OCI-LY1 (cell line): ENCODE measurements at regions not wholly inside any gene's neighbourhood (a gene's known extent, or its start where the extent isn't known, plus 50 kb on each side); places are given as distances from the start of the nearest gene placed in this dataset.

Experiments
- H2AFZ ChIP-seq: fragments of 200-600 bp; sonication (generic), shearing (Covaris generic); 2 replicates; pipeline ENCODE4 v1.6.0; 2014; ENCODE audit warnings: antibody characterized with exemption, mild to moderate bottlenecking, low read length
- H3F3A ChIP-seq: fragments of 200-600 bp; sonication (generic), shearing (Covaris generic); 2 replicates; pipeline ENCODE4 v1.6.0; 2014; ENCODE audit warnings: mild to moderate bottlenecking, antibody characterized with exemption, low read length, moderate library complexity; ENCODE audit not compliant: insufficient read depth
- H3K27ac ChIP-seq: fragments of 200-600 bp; sonication (generic); 2 replicates; pipeline ENCODE4 v1.5.1; 2014; ENCODE audit warnings: low read length, mixed run types, mild to moderate bottlenecking, low read depth; ENCODE audit not compliant: poor library complexity, severe bottlenecking
- H3K27me3 ChIP-seq: fragments of 200-600 bp; sonication (generic); 2 replicates; pipeline ENCODE4 v1.6.0; 2014; ENCODE audit warnings: antibody characterized with exemption, mild to moderate bottlenecking, low read length, moderate library complexity; ENCODE audit not compliant: insufficient read depth
- H3K36me3 ChIP-seq: fragments of 200-600 bp; sonication (generic); 2 replicates; pipeline ENCODE4 v1.6.1; 2014; ENCODE audit warnings: mild to moderate bottlenecking, antibody characterized with exemption, low read length, moderate library complexity, mixed read lengths; ENCODE audit not compliant: insufficient read depth
- H3K4me1 ChIP-seq: fragments of 200-600 bp; sonication (generic); 2 replicates; pipeline ENCODE4 v1.5.1; 2014; ENCODE audit warnings: mild to moderate bottlenecking, low read length, moderate library complexity; ENCODE audit not compliant: insufficient read depth, severe bottlenecking
- H3K4me2 ChIP-seq: fragments of 200-600 bp; sonication (generic), shearing (Covaris generic); 2 replicates; pipeline ENCODE4 v1.6.1; 2014; ENCODE audit warnings: low read length
- H3K4me3 ChIP-seq: fragments of 200-600 bp; sonication (generic); 2 replicates; pipeline ENCODE4 v1.5.1; 2014; ENCODE audit warnings: low read length, low read depth, mild to moderate bottlenecking, mixed read lengths; ENCODE audit not compliant: poor library complexity, severe bottlenecking
- H3K79me2 ChIP-seq: fragments of 200-600 bp; shearing (Covaris generic); 2 replicates; pipeline ENCODE4 v1.6.1; 2016; ENCODE audit warnings: mixed run types, low read length, mixed read lengths; ENCODE audit not compliant: insufficient read depth
- H3K9ac ChIP-seq: fragments of 200-600 bp; sonication (generic), shearing (Covaris generic); 2 replicates; pipeline ENCODE4 v1.6.1; 2014; ENCODE audit warnings: mild to moderate bottlenecking, low read length, mixed read lengths
- H3K9me2 ChIP-seq: fragments of 200-600 bp; sonication (generic), shearing (Covaris generic); 2 replicates; pipeline ENCODE4 v1.6.1; 2014; ENCODE audit warnings: low read depth, mild to moderate bottlenecking, low read length, mixed read lengths
- H3K9me3 ChIP-seq: fragments of 200-600 bp; shearing (Covaris generic); 2 replicates; pipeline ENCODE4 v1.6.1; 2014; ENCODE audit warnings: low read length, mixed read lengths
- H4K20me1 ChIP-seq: fragments of 200-600 bp; sonication (generic), shearing (Covaris generic); 2 replicates; pipeline ENCODE4 v1.6.0; 2016; ENCODE audit warnings: mild to moderate bottlenecking, low read length; ENCODE audit not compliant: insufficient read depth
- CTCF ChIP-seq: fragments of 200-600 bp; sonication (generic), shearing (Covaris generic); IDR thresholded peaks from 2 replicates; pipeline ENCODE4 v1.5.1; 2017; ENCODE audit warnings: mild to moderate bottlenecking, antibody characterized with exemption, low read length, moderate library complexity, mixed read lengths
- EZH2 ChIP-seq: fragments of 200-600 bp; sonication (generic), shearing (Covaris generic); IDR thresholded peaks from 2 replicates; pipeline ENCODE4 v1.8.0; 2017; ENCODE audit warnings: borderline replicate concordance, mixed run types, mild to moderate bottlenecking, antibody characterized with exemption, low read length, moderate library complexity, mixed read lengths

- Histone ChIP-seq H3K27me3 (no peaks in the 10 kb centered on the region), H3K27ac (no peak overlapping the region), H3K4me1 (no peaks in the 10 kb centered on the region)
Measured at GRCh38 chr2:7145707-7146106, 228.5 kb downstream of the RNF144A start.

GRCh38 chr2:7146151-7146550, 228.9 kb downstream of the RNF144A start:
- Histone ChIP-seq H3K36me3 (no peaks in the 10 kb centered on the region), H3K27me3 (no peaks in the 10 kb centered on the region), H3K79me2 (no peaks in the 10 kb centered on the region), H3K9me2 (no peaks in the 10 kb centered on the region), H3K4me1 (no peaks in the 10 kb centered on the region), H3K4me3 (no peak overlapping the region), H3F3A (no peaks in the 10 kb centered on the region), H2AFZ (no peak overlapping the region), H3K27ac (no peak overlapping the region), H4K20me1 (no peaks in the 10 kb centered on the region), H3K4me2 (no peak overlapping the region), H3K9me3 (no peaks in the 10 kb centered on the region), H3K9ac (no peak overlapping the region)
- TF ChIP-seq CTCF (no peak), EZH2 (no peak)

More at GRCh38 chr2:7145707-7146106, 228.5 kb downstream of the RNF144A start:
- no peak for TF ChIP-seq CTCF
- TF ChIP-seq EZH2 = no peak
- Histone ChIP-seq H3K9ac (no peak overlapping the region), H2AFZ (no peak overlapping the region), H3F3A (no peaks in the 10 kb centered on the region), H3K36me3 (no peaks in the 10 kb centered on the region), H4K20me1 (no peaks in the 10 kb centered on the region), H3K9me2 (no peaks in the 10 kb centered on the region), H3K4me3 (no peak overlapping the region), H3K4me2 (no peak overlapping the region), H3K9me3 (no peaks in the 10 kb centered on the region), H3K79me2 (no peaks in the 10 kb centered on the region)

GRCh38 chr2:7154656-7155055, 237.4 kb downstream of the RNF144A start:
- no peaks in the 10 kb centered on the region for H3K79me2 ChIP-seq
- no peaks in the 10 kb centered on the region for H3F3A ChIP-seq
- H3K27me3 ChIP-seq = no peaks in the 10 kb centered on the region
- no peaks in the 10 kb centered on the region for H4K20me1 ChIP-seq
- no peaks in the 10 kb centered on the region for H3K9me2 ChIP-seq
- H3K27ac ChIP-seq = no peak overlapping the region
- H3K9me3 ChIP-seq = peaks cover 2% of the 10 kb centered on the region; the same call in 1 of the 2 replicates
- no peaks in the 10 kb centered on the region for H3K4me1 ChIP-seq
- no peak overlapping the region for H3K9ac ChIP-seq
- H3K4me3 ChIP-seq = no peak overlapping the region
- H3K36me3 ChIP-seq = no peaks in the 10 kb centered on the region
- H2AFZ ChIP-seq = no peak overlapping the region
- TF ChIP-seq CTCF (no peak), EZH2 (no peak)
- no peak overlapping the region for H3K4me2 ChIP-seq
